NCI-H748 (cell line): ENCODE measurements at regions not wholly inside any gene's neighbourhood (a gene's known extent, or its start where the extent isn't known, plus 50 kb on each side); places are given as distances from the start of the nearest gene placed in this dataset.

ENCODE experiments used
- DNase-seq: peaks from one replicate; lab custom pipeline; 2025; ENCODE audit not compliant: unreplicated experiment; lab: John Stamatoyannopoulos, UW

- no peak for DNase-seq
Measured at GRCh38 chr9:84447305-84447704, 106.7 kb upstream of the SLC28A3 start.

- DNase-seq, result no peak
Measured at GRCh38 chr9:84450029-84450428, 109.5 kb upstream of the SLC28A3 start.

- DNase-seq, result no peak
Measured at GRCh38 chr9:84456527-84456926, 116.0 kb upstream of the SLC28A3 start.

GRCh38 chr9:84460695-84461094 is 120.1 kb upstream of the SLC28A3 start:
- no peak for DNase-seq

GRCh38 chr9:84463272-84463671 is 122.7 kb upstream of the SLC28A3 start:
- no peak for DNase-seq

GRCh38 chr9:84466580-84467285 is 126.2 kb upstream of the SLC28A3 start:
- no peak for DNase-seq

- DNase-seq, result no peak
Measured at GRCh38 chr9:84471816-84472215, 131.3 kb upstream of the SLC28A3 start.

GRCh38 chr9:84478996-84479395 is 138.4 kb upstream of the SLC28A3 start:
- DNase-seq, result no peak

GRCh38 chr9:84480071-84480470 is 139.5 kb upstream of the SLC28A3 start:
- DNase-seq, result no peak

GRCh38 chr9:84481231-84481630 is 140.7 kb upstream of the SLC28A3 start:
- no peak for DNase-seq

GRCh38 chr9:84481636-84482218 is 141.2 kb upstream of the SLC28A3 start:
- DNase-seq, result no peak

GRCh38 chr9:84482607-84483006 is 142.0 kb upstream of the SLC28A3 start:
- no peak for DNase-seq

- DNase-seq, result no peak
Measured at GRCh38 chr9:84484172-84484571, 143.6 kb upstream of the SLC28A3 start.

- no peak for DNase-seq
Measured at GRCh38 chr9:84485539-84485938, 145.0 kb upstream of the SLC28A3 start.

GRCh38 chr9:84486663-84487062 is 146.1 kb upstream of the SLC28A3 start:
- no peak for DNase-seq

- DNase-seq, result no peak
Measured at GRCh38 chr9:84490206-84490841, 149.8 kb upstream of the SLC28A3 start.

GRCh38 chr9:84490842-84491325 is 150.3 kb upstream of the SLC28A3 start:
- no peak for DNase-seq

GRCh38 chr9:84492366-84493159 is 152.0 kb upstream of the SLC28A3 start:
- no peak for DNase-seq

- DNase-seq, result peak; percentile 51
Measured at GRCh38 chr9:84493284-84493947, 152.9 kb upstream of the SLC28A3 start.

GRCh38 chr9:84499969-84500582 is 159.5 kb upstream of the SLC28A3 start:
- DNase-seq, result no peak

GRCh38 chr9:84500826-84501225 is 160.3 kb upstream of the SLC28A3 start:
- no peak for DNase-seq
